D721Med (cell line): ENCODE measurements at regions not wholly inside any gene's neighbourhood (a gene's known extent, or its start where the extent isn't known, plus 50 kb on each side); places are given as distances from the start of the nearest gene placed in this dataset.

Experiments
- DNase-seq: peaks from one replicate; pipeline ENCODE4 v3.0.0; 2011; ENCODE audit warnings: low spot score; ENCODE audit not compliant: insufficient read length
- FAIRE-seq: peaks from 2 replicates; lab custom pipeline; 2011; peaks lifted over from hg19 to GRCh38; lab: Jason Lieb, UNC
- TF ChIP-seq, protein P1 (sequence below): IDR thresholded peaks from 2 replicates; pipeline ENCODE4 v1.5.1; 2012; ENCODE audit warnings: mild to moderate bottlenecking, control low read depth; ENCODE audit not compliant: insufficient read depth; ENCODE audit errors: missing control alignments

DNA sequence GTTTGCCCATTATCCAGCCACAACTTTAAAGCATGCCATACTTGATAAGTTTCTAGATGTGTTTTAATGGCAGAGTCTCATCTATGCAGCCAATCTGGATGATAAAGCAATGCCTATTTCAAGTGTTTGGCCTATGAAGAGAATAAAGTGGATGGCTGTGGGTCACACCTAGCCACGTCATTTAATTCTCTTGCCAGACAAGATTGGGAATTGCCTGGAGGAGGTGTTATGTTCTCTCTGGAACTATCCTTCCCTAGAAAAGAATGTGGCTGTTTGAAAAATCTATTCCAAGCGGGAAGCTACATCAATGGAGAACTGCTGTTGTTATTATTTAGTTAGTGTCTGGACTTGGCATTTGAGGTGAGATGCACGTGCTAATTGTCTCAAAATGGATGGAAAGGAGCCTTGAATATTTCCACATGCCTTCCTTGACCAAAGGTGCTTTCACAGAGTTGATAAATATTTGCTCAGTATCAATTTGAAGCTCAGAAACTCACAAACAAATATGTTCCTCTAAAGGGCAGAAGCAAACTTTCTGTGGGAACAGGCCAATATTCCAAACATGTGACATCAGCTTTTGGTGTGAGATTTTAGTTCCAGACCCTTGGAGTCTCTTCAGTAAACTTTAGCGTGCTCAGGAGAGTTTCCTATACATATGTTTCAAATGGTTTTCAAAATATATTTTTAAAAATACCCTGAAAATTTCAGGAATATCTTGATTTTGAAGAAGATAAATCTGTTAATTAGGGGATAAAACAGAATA is 510.6 kb upstream of the SGO1 start:
- DNase-seq, result no peak
- TF ChIP-seq, protein P1, sequence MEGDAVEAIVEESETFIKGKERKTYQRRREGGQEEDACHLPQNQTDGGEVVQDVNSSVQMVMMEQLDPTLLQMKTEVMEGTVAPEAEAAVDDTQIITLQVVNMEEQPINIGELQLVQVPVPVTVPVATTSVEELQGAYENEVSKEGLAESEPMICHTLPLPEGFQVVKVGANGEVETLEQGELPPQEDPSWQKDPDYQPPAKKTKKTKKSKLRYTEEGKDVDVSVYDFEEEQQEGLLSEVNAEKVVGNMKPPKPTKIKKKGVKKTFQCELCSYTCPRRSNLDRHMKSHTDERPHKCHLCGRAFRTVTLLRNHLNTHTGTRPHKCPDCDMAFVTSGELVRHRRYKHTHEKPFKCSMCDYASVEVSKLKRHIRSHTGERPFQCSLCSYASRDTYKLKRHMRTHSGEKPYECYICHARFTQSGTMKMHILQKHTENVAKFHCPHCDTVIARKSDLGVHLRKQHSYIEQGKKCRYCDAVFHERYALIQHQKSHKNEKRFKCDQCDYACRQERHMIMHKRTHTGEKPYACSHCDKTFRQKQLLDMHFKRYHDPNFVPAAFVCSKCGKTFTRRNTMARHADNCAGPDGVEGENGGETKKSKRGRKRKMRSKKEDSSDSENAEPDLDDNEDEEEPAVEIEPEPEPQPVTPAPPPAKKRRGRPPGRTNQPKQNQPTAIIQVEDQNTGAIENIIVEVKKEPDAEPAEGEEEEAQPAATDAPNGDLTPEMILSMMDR, result no peak
- FAIRE-seq, result no peak

DNA sequence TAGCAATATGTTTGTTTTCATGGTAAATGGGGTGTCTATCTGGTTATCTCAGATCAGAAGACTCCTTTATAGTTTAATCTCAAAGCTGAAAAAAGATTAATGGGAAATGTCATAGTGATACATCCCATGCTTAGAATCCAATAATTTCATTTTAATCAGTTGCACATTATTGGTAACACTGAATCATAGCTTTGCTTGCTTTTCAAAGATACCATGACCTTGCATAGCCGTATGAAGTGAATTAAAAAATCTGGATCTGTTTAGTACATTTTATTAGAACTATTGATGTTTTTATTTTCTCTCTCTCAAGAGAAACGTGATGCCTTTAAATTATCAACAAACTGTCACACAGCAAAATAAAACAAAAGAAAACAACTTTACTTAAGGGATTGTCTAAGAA is 506.7 kb upstream of the SGO1 start:
- TF ChIP-seq, protein P1, result no peak
- DNase-seq, result no peak
- FAIRE-seq, result no peak

DNA sequence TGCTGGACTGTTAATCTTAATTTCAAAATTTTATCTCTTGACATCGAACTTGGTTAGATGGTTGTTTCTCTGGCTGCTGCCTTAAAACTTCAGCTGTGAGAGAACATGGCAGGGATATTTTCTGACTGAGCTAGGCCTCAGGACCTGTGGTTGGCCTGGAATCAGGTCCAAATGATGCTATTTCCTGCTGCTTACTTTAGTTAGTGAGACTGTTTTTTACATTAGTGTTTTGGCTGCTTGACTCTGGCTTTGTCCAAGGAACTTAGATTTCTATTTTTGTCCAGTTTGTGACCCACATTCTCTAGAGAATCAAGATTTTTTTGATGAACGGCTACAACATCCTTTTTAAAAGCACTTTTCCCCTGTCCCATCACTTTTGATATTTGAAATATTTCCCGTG is 497.9 kb upstream of the SGO1 start:
- FAIRE-seq, result no peak
- DNase-seq, result no peak
- TF ChIP-seq, protein P1, result no peak

DNA sequence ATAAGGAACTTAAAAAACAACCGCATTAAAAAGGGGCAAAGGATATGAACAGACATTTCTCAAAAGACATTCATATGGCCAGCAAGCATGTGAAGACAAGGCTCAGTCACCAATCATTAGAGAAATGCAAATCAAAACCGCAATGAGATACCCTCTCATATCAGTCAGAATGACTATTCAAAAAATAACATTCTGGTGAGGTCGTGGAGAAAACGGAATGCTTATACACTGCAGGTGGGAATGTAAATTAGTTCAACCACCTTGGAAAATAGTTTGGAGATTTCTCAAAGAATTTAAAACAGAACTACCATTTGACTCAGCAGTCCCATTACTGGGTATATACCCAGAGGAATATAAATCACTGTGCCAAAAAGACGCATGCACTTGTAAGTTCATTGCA is 496.6 kb upstream of the SGO1 start:
- FAIRE-seq (no peak), DNase-seq (no peak)
- TF ChIP-seq, protein P1, result no peak

DNA sequence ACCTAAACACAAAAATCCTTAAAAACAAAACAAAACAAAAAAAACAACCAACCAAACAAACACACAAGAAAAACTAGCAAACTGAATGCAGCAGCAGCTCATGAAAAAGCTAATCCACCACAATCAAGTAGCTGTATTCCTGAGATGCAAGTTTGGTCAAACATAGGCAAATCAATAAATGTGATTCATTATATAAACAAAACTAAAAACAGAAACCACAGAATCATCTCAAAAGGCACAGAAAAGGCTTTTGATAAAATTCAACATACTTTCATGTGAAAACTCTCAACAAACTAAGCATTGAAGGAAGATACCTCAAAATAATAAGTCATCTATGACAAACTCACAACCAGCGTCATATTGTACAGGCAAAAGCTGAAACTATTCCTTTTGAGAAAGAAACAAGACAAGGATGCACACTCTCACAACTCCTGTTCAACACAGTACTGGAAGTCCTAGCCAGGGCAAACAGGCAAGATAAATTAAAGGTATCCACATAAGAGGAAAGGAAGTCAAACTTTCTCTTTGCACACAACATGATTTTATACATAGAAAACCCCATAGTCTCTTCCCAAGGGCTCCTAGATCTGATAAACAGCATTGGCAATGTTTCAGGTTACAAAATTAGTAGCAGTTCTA is 495.1 kb upstream of the SGO1 start:
- no peak for DNase-seq
- TF ChIP-seq, protein P1, result no peak
- FAIRE-seq, result no peak

DNA sequence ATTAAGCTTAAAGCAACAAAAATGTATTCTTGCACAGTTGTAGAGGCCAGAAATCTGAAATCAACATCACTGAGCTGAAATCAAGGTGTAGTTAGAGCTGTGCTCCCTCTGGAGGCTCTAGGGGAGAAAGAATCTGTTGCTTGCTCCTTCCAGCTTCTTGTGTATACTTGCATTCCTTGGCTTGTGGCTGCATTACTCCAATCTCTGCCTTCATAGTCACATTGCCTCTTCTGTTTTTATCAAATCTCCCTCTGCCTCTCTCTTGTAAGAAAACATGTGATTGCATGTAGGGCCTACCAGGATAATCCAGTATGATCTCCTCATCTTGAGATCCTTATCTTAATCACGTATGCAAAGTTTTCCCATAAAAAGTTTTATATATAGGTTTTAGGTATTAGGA is 487.9 kb upstream of the SGO1 start:
- TF ChIP-seq, protein P1, result no peak
- DNase-seq (no peak), FAIRE-seq (no peak)

DNA sequence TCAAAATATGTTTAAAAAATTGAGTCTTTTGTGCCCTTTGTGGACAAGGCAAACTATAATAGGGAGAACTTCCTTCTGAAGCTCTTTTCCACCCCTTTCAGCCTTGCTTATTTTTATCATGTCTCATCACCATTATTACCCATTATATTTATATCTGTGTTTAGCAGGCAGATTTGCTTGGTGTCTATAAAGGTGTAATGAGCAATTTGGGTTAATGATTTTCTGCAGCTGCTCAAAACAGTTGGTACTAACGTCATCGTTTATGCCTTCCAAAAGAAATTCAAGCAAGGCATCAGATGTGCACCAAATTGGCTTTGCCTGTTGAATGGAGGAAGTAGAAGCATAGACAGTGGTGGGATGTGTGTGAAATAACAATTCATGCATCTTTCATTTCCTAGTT is 483.7 kb upstream of the SGO1 start:
- FAIRE-seq (no peak), DNase-seq (no peak)
- TF ChIP-seq, protein P1, result no peak
